ENCODE measurements at regions not wholly inside any gene's neighbourhood (a gene's known extent, or its start where the extent isn't known, plus 50 kb on each side); places are given as distances from the start of the nearest gene placed in this dataset.

- no peak for TF ChIP-seq CTCF (IDR thresholded peaks at IDR 0.05 in 8 of 11, conservative IDR thresholded peaks at IDR 0.05 in 3 of 11)
- no peak for TF ChIP-seq POLR2AphosphoS5 (IDR thresholded peaks at IDR 0.05)
Measured at GRCh38 chr4:13938299-13938698, 310.8 kb upstream of the BOD1L1 start.

All from spleen (tissue), 7 donors.